ENCODE measurements at regions not wholly inside any gene's neighbourhood (a gene's known extent, or its start where the extent isn't known, plus 50 kb on each side); places are given as distances from the start of the nearest gene placed in this dataset.
"Not testable (repeated sequence)": the region's sequence is repeated elsewhere in the genome, so short reads cannot be mapped to it uniquely, and the experiment has no call there.

- ChIA-PET CTCF (no interaction called here), POLR2A (no interaction called here)
- Mint-ChIP-seq H3K27ac (no peak overlapping the region), H3K4me1 (peaks cover 2% of the 10 kb centered on the region), H3K4me3 (no peak overlapping the region), H3K27me3 (peaks cover 22% of the 10 kb centered on the region), H3K9me3 (ENCODE audit: insufficient read depth) (peaks cover 2% of the 10 kb centered on the region)
- no peaks in the 10 kb centered on the region for H3K4me1 ChIP-seq (ENCODE audit: control insufficient read depth in 2 of 2, insufficient read depth in 2 of 2, low read length in 2 of 2)
- ATAC-seq (ENCODE audit: low read depth) (no peak), DNase-seq (no peak)
- H3K9me3 ChIP-seq (ENCODE audit: control extremely low read depth in 1 of 3, control insufficient read depth in 2 of 3, insufficient read depth in 1 of 3, low read length in 2 of 3), result peaks cover 0 to 8% (median 3%) of the 10 kb centered on the region in 3 donors
- H4K20me1 ChIP-seq (ENCODE audit: control insufficient read depth, insufficient read depth, low read length, poor library complexity, severe bottlenecking), result no peaks in the 10 kb centered on the region
- TF ChIP-seq EZH2 (IDR thresholded peaks at IDR 0.05; ENCODE audit: borderline replicate concordance, insufficient read depth, low read depth, low read length, poor library complexity, severe bottlenecking), result no peak
- TF ChIP-seq CTCF (IDR thresholded peaks at IDR 0.05), result no peak
- H3K27ac ChIP-seq (ENCODE audit: low read length in 2 of 2), result no peak overlapping the region
- WGBS (ENCODE audit: insufficient coverage), result no CpG with 5 or more reads among the region's 1 CpG
- no peaks in the 10 kb centered on the region for H3K27me3 ChIP-seq (replicated peaks in 1 of 4; ENCODE audit: control extremely low read depth in 1 of 4, control insufficient read depth in 3 of 4, insufficient read depth in 4 of 4, low read length in 3 of 4)
- no peak overlapping the region for H3K4me3 ChIP-seq (ENCODE audit: control extremely low read depth in 1 of 5, extremely low read depth in 1 of 5, insufficient read depth in 1 of 5, low read depth in 2 of 5, low read length in 4 of 5)
- no peaks in the 10 kb centered on the region for H3K79me2 ChIP-seq (ENCODE audit: control insufficient read depth, insufficient read depth, low read length)
- H3K4me2 ChIP-seq (replicated peaks; ENCODE audit: low read depth, low read length, poor library complexity, severe bottlenecking), result no peak overlapping the region
- no peaks in the 10 kb centered on the region for H3K36me3 ChIP-seq (replicated peaks in 1 of 2; ENCODE audit: control extremely low read depth in 1 of 2, control insufficient read depth in 1 of 2, extremely low read depth in 1 of 2, insufficient read depth in 2 of 2, low read length in 1 of 2)
- no peak overlapping the region for H3K9ac ChIP-seq (ENCODE audit: low read length)
- intact Hi-C loops (cut with micrococcal nuclease), result no loop called here
- H2AFZ ChIP-seq (ENCODE audit: insufficient read depth, low read depth, low read length, poor library complexity, severe bottlenecking), result no peak overlapping the region
Measured at GRCh38 chr22:33160525-33160924, 102.3 kb upstream of the SYN3 start.

GRCh38 chr22:33154967-33155366, 96.8 kb upstream of the SYN3 start:
- H3K27ac Mint-ChIP-seq; H3K4me1 Mint-ChIP-seq; H3K4me1 ChIP-seq (ENCODE audit: control insufficient read depth in 2 of 2, insufficient read depth in 2 of 2, low read length in 2 of 2); H3K9ac ChIP-seq (ENCODE audit: low read length); H3K4me3 ChIP-seq (ENCODE audit: control extremely low read depth in 1 of 5, extremely low read depth in 1 of 5, insufficient read depth in 1 of 5, low read depth in 2 of 5, low read length in 4 of 5); POLR2A ChIA-PET; H3K27me3 ChIP-seq (replicated peaks in 1 of 4; ENCODE audit: control extremely low read depth in 1 of 4, control insufficient read depth in 3 of 4, insufficient read depth in 4 of 4, low read length in 3 of 4); CTCF ChIA-PET; H3K4me2 ChIP-seq (replicated peaks; ENCODE audit: low read depth, low read length, poor library complexity, severe bottlenecking); H2AFZ ChIP-seq (ENCODE audit: insufficient read depth, low read depth, low read length, poor library complexity, severe bottlenecking); H3K9me3 ChIP-seq (ENCODE audit: control extremely low read depth in 1 of 3, control insufficient read depth in 2 of 3, insufficient read depth in 1 of 3, low read length in 2 of 3); H4K20me1 ChIP-seq (ENCODE audit: control insufficient read depth, insufficient read depth, low read length, poor library complexity, severe bottlenecking); H3K79me2 ChIP-seq (ENCODE audit: control insufficient read depth, insufficient read depth, low read length); DNase-seq; H3K27me3 Mint-ChIP-seq; H3K27ac ChIP-seq (ENCODE audit: low read length in 2 of 2); intact Hi-C loops (cut with micrococcal nuclease); H3K9me3 Mint-ChIP-seq (ENCODE audit: insufficient read depth); ATAC-seq (ENCODE audit: low read depth); H3K36me3 ChIP-seq (replicated peaks in 1 of 2; ENCODE audit: control extremely low read depth in 1 of 2, control insufficient read depth in 1 of 2, extremely low read depth in 1 of 2, insufficient read depth in 2 of 2, low read length in 1 of 2); H3K4me3 Mint-ChIP-seq: not testable (repeated sequence)
- no CpG with 5 or more reads among the region's 1 CpG for WGBS (ENCODE audit: insufficient coverage)
